ENCODE measurements at regions not wholly inside any gene's neighbourhood (a gene's known extent, or its start where the extent isn't known, plus 50 kb on each side); places are given as distances from the start of the nearest gene placed in this dataset.
"Not testable (repeated sequence)": the region's sequence is repeated elsewhere in the genome, so short reads cannot be mapped to it uniquely, and the experiment has no call there.

DNA sequence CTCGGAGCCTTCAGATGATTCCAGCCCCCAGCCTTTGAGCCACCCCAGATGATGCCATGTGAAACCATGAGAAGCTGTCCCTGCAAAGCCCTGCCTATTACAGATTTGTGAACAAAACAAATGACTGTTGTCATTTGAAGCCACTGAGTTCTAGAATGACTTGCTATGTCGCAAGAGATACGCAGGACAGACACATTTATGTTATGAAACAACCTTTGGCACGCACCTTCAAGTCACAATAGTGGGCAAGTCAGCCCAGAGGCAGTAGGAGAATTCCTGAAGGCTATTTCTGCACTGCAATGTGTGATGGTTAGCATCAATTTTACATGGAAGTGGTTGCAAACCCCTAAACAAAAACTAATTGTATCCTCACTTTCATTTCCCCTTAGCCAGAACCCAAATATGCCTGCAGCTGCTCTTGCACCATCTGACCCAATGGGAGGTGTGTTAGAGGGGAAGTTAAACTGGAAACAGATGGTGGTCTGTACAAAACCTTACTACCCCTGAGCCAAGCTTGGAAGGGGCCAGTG, 174.4 kb upstream of the ATP6AP2 start:
- DNase-seq: no peak

DNA sequence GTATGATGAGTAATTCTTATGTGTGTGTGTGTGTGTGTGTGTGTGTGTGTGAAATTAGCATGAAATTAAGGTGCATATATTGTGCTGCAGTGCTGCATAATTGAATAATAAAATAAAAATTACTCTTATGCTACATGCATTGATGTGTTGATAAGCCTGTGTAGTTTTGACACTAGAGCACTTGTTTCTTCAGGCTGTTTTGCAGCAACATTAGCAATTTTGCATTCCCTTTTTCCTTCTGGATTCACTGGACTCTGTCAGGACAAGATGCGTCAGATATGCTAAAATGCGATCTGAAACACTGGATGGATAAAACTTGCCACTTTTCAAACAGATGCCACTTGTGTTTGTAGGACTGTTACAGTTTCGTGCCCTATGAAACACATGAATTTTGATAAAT, 175.4 kb upstream of the ATP6AP2 start:
- DNase-seq: no peak

DNA sequence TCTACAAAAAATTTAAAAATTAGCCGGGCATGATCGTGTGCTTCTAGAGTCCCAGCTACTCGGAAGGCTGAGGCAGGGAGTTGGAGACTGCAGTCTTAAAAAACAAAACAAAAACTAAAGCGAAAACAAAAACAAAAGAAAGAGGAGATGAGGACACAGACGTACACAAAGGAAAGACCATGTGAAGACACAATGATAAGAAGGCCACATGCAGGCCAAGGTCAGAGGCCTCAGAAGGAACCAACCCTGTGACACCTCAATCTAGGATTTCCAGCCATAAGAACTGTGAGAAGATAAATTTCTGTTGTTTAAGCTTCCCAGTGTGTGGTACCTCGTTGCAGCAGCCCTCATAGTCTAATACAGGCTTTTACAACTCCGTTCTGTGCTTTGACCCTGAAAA, 177.0 kb upstream of the ATP6AP2 start:
- DNase-seq: no peak

GRCh38 chrX:40402831-40403533, 177.8 kb upstream of the ATP6AP2 start:
- no peak for DNase-seq

DNA sequence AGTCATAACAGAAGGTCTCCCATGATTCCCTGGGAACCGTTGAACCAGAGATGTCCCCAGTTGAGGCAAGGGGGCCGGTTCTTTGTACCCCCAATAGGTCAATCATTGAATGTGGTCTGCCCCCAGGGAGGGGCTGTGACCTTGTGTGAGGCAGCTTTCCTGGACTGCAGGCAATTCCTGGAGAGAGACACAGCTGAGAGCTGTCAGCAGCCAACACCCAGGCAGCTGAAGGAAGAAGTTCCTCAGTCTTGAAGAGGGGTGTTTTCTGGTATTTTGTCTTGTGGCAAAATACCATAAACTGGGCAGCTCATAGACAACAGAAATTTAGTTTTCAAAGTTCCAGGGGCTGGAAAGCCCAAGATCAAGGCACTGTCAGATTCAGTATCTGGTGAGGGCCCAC, 185.7 kb upstream of the ATP6AP2 start:
- DNase-seq: no peak

DNA sequence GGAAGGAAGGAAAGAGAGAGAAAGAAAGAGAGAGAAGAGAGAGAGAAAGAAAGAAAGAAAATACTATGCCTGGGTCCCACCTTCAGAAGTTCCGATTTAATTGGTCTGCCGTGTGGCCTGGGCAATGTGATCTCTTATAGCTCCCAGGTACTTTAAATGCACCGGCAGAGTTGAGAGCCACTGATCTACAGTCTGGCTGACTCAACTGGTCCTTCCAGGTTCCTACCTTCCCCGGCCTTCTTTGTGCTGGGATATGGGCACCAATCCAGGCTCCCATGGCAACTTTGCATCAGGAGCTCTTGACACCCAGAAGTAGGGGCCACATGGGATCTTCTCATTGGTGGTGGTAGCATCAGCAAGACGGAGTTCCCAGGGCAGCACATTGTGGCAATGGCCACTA, 186.5 kb upstream of the ATP6AP2 start:
- no peak for DNase-seq

GRCh38 chrX:40392599-40392998, 188.2 kb upstream of the ATP6AP2 start:
- DNase-seq: no peak

DNA sequence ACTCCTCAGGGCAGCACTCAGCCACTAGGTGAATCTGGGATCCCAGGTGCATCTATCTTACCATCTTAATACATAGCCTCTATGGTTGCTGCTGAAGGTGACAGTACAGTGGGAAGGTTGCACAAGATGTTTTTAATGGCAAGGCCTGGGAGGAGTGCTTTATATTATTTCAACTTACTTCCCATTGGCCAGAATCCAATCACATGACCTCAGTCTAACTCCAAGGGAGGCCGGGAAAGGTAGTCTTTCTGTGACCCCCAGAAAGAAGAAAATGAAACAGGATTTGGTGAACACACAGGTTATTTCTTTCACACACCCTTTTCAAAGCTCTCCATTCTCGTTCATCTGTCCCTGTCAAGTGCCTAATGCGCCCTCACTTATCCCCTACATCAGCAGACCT, 189.1 kb upstream of the ATP6AP2 start:
- no peak for DNase-seq

DNA sequence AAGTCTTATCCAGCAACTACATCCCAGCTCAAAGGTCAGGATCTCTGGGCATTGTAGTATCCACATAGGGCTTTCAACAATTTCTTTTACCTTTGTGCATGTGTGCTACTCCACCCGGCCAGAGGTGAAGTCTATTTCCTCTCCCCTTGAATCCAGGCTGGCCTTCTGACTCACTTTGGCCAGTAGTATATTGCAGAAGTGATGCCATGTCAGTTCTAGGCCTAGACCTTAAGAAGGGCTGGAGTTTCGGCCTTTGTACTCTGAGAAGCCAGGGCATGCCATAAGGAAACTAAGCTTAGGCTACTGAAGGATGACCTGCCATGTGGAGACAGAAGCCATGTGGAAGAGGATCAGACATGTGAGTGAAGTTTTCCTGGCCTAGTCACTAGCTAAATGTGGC, 191.2 kb upstream of the ATP6AP2 start:
- no peak for DNase-seq

DNA sequence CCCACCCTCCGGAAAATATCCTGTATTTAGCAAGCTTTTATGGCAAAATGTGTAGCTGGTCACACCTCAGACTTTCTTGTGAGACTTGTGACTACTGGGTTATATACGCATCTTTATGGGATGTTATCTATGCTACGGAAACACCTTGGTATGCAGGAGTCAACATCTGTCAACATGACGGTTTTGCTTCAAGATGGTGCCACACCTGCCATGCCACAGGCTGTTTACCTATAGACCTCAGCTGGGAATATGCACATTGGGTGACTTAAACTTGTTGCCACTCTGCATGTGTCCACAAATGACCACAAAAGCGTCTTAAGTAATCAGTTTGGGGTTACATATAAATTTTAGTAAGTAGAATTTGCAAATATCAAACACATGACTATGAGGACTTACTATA, 192.3 kb upstream of the ATP6AP2 start:
- no peak for DNase-seq

- not testable (repeated sequence) for DNase-seq
Measured at GRCh38 chrX:40387869-40388268, 192.9 kb upstream of the ATP6AP2 start.

DNA sequence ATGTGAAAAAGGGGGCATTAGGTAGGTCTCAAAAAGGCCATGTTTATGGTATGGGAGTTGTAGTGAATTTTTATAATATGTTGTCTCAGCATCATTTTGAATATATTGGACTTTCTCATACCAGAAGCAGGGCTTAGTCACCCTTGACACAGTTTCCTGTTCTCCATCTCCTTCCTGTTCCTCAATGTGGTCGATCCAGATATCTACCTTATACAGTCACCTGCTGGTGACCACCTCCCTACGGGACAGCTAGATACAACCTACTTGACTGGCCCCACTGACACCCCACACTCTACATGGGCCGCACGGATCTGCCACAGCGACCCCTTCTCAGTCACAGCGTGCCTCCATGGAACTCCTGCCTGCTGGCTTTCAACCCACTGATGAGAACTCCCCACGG, 193.5 kb upstream of the ATP6AP2 start:
- not testable (repeated sequence) for DNase-seq

DNA sequence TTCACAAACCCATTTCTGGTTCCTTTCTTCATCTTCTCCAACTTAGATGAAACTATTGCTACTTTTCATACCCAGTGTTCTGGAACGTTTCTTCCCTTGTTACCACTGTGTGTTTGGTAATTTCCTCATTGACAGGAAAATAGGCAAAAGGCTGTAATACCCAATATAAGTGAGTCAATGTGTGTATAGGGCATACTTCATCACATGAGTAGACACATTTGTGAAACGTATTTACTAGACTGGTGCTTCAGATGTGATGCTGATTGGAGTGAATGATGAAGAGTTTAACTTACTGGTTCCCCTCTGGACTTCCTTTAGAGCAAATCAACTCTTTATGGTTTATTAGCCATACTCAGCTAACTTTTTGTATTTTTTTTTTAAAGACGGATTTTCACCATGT, 195.1 kb upstream of the ATP6AP2 start:
- no peak for DNase-seq

- no peak for DNase-seq
Measured at GRCh38 chrX:40385256-40385655, 195.5 kb upstream of the ATP6AP2 start.

DNA sequence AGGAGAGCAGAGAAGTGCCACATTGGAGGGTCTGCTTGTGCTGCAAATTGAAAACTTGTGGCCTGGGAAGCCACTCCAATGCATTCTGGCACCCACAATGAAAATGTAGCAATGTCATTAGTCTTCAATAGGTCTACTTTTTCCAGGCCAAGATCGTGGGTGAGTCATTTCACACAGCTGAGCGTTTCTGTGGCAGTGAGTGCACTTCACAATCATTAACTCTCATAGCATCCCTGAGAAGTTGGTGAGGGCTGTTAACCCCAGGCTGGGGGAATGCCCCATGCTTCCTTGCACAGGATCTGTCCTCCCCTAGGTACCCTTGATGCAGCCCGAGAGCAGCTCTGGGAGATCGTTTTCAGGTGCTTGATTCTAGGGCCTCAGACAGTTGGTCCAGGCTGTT, 196.8 kb upstream of the ATP6AP2 start:
- no peak for DNase-seq

- no peak for DNase-seq
Measured at GRCh38 chrX:40383360-40383759, 197.4 kb upstream of the ATP6AP2 start.

GRCh38 chrX:40380655-40381488, 199.9 kb upstream of the ATP6AP2 start:
- DNase-seq: no peak

- no peak for DNase-seq
Measured at GRCh38 chrX:40377684-40378083, 203.1 kb upstream of the ATP6AP2 start.

DNA sequence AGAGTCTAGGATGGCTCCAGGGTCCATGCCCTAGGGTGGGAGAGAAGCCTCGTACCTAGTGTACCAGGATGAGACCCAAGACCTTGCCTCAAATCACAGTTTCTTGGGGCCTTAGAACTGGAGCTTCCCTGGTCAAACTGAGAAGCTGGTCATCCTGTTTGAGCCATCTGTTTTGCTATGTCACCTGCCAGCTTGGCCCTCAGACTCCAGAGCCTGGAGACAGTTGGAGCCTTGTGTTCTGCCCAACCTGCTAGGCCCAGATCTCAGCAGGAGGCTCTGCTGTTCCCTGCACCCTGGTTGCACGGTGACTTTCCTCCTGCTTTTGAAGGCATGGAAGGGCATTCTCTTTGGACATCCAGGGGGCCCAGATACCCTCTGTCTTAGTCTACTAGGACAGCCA, 206.3 kb upstream of the ATP6AP2 start:
- no peak for DNase-seq

GRCh38 chrX:40373641-40374040, 207.1 kb upstream of the ATP6AP2 start:
- DNase-seq: no peak

GRCh38 chrX:40373025-40373424, 207.7 kb upstream of the ATP6AP2 start:
- no peak for DNase-seq

DNA sequence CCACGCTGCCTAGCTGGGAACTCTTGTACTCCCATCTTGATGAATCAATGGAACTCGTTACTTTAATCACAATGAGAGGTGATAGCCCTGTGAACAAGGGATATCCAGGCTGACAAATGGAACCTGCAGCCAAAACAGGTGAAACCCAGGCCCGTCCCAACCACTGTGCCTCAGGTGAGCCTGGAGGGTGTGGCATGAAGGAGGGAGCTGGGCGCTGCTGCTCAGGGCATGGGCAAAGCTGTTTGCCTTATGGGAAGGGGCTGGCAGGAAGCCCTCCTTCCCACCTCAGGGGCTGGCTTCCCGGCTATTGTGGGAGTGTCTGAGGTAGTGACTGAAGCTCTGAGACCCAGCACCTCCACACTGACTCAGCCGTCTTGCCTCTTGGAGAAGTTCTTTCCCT, 209.4 kb upstream of the ATP6AP2 start:
- DNase-seq: no peak

DNA sequence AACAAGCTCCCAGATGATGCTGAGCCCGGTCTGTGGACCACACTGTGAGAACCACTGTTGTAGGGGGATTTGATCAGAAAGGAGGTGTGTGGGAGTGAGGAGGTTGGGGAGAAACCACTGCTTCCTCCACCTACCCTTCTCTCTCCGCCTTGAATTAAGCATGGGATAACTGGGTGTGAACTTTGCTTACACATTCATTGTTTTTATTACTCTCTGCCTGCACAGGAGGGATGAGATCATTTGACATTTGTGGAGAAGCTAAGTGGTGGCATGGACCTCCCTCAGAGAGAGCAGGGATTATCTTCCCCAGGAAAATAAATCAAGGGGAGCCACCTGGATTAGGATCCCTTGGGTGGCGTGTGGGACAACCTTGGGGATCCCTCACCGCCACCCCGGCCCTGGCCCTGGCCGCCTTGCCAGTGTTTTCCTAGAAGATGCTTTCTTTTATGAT, 212.1 kb upstream of the ATP6AP2 start:
- DNase-seq: no peak

- no peak for DNase-seq
Measured at GRCh38 chrX:40366661-40367060, 214.1 kb upstream of the ATP6AP2 start.

All from CD4-positive, alpha-beta T cell treated with Interleukin-17A for 4 hours (primary cell).